ENCODE measurements at regions not wholly inside any gene's neighbourhood (a gene's known extent, or its start where the extent isn't known, plus 50 kb on each side); places are given as distances from the start of the nearest gene placed in this dataset.
A peak's percentile ranks its signal among the peaks of the same experiment; 100 is the strongest.
"Not testable (repeated sequence)": the region's sequence is repeated elsewhere in the genome, so short reads cannot be mapped to it uniquely, and the experiment has no call there.

DNA sequence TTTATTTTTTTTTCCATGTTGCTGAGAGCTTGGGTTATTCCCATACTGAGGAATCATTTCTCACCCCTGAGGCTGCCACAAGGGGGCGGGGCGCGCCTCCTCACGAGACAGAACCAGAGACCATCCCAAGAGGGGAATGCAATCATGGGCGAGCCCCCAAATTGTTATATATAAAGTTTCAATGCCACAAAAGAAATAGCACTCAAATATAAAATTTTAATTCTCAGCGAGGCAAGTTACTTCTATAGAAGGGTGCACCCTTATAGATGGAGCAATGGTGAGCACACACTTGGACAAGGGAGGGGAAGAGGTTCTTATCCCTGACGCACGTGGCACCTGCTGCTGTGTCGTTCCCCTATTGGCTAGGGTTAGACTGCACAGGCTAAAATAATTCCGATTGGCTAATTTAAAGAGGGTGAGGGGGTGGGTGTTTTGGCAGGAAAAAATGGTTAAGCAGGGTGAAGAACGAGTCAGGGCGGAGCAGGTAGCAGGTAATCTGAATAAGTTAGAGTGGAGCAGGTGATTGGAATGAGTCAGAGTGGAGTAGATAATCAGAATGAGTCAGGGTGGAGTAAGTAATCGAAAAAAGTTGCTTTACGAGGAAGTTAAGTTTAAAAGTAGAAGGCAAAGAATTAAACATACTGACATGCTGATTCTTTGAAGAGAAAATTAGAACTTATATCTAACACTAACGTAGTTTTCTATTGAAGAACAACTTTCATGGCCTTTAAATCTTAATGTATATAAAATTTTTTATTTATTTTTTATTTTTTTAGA, 177.5 kb downstream of the MTCL1 start:
- no peak for DNase-seq

DNA sequence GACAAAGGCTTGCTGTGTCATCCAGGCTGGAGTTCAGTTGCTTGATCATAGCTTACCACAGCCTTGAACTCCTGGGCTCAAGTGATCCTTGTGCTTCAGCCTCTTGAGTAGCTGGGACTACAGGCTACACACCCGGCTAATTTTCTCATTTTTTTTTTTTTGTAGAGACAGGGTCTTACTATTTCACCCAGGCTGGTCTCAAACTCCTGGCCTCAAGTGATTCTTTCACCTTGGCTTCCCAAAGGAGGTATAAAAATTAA, 178.0 kb downstream of the MTCL1 start:
- DNase-seq: no peak

DNA sequence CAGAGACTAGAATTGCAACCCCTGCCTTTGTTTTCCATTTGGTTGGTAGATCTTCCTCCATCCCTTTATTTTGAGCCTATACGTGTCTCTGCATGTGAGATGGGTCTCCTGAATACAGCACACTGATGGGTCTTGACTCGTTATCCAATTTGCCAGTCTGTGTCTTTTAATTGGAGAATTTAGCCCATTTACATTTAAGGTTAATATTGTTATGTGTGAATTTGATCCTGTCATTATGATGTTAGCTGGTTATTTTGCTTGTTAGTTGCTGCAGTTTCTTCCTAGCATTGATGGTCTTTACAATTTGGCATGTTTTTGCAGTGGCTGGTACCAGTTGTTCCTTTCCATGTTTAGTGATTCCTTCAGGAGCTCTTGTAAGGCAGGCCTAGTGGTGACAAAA, 182.5 kb downstream of the MTCL1 start:
- not testable (repeated sequence) for DNase-seq

DNA sequence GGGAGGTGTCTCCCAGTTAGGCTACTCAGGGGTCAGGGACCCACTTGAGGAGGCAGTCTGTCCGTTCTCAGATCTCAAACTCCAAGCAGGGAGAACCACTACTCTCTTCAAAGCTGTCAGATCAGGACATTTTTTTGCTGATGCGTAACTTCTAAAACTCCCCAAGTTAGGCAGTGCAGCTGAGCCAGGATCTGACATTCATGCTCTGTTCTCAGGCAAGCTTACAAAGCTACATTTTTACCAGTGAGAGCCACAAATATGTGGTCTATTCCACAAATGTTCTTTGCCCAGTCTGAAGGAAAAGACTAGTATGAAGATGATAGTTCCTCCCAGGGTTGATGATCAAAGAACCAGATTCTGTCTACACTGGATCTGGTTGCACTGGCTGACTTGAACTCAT, 184.1 kb downstream of the MTCL1 start:
- DNase-seq: no peak

DNA sequence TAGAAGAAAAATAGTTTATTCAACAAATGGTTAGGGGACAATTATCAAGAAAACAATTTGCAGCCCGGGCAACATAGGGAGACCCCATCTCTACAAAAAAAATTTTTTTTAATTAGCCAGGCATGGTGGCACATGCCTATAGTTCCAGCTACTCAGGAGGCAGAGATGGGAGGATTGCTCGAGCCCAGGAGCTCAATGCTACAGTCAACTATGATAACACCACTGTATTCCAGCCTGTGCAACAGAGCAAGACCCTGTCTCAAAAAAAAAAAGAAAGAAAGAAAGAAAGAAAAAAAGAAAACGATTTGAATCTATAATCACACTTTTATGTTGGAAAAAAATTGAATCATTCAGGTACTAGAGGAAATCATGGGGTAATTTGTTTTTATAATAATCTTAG, 185.1 kb downstream of the MTCL1 start:
- DNase-seq: not testable (repeated sequence)

DNA sequence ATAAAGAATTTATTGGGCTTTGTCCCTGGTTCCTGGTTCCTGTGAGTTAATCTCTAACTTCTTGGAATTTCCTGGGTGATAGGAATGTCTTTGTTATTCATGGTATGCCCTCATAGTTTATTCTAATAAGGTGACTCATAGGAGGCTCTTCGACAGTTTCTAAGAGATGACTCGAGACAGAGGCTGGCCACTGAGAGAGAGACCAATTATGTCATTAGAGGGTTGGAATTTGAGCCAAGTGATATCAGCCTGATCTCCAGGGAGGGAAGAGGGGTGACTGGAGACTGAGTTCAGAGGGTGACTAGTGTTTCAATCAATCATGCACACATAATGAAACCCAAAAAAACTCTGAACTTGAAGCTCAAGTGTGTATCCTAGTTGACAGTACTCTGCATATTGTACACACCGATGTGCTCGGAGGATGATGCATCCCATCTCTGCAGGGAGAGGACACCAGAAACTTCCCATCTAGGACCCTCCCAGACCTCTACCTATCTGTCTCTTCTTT, 185.7 kb downstream of the MTCL1 start:
- DNase-seq: peak in 1 of 3 experiments; percentile 45

DNA sequence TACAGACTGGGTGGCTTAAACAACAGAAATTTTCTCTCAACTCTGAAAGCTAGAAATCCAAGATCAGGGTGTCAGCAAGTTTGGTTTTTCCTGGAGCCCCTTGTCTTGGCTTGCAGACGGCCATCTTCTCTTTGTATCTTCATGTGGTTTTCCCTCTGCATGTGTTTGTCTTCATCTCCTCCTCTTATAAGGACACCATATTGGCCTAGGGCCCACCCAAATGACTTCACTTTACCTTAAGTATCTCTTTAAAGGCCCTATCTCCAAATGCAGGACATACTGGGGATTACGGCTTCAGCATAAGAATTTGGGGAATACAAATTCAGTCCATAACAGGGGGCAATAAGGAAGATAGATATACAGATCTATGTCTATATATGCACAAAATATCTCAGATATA, 187.9 kb downstream of the MTCL1 start:
- DNase-seq: no peak

DNA sequence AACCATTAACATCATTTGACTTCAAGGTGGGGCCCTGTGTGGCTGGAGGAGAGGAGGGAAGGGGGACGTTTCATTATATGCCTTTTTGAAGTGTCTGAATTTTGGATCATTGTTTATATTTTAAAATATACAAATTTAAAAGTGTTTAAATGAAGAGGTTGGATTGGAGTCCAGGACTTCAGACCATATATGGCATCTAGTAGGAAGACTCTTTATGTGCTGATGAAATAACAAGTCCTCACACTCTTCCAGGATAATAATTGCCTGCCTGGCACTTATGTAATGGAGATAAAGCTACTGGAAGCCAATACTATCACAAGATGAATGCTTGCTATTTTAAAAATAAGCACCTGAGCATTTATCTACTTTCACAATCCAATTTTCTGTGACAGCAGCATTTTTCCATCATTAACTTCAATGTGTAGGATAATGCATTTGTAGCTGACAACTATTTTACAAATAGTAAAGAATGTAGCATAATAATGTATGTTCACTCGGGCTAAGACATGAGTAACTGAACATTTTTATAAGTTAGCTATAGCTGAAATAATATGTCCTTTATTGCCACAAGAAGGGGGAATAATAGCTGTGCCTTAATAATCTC, 188.4 kb downstream of the MTCL1 start:
- DNase-seq: no peak

DNA sequence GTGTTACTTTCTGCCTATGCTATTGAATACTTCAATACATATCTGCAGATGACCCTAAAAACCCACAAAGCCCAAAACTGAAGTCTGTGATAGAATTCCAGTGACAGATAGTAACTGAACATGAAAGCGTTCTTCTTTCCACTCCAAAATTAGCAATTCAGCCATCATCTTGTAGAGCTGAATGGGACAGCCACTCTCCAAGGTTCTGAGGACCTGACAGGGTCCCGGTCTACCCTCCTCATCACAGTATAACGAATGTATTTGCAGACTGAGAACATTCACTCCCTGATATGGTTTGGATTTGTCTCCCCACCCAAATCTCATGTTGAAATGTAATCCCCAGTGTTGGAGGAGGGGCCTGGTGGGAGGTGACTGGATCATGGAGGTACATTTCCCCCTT, 189.5 kb downstream of the MTCL1 start:
- DNase-seq: no peak

DNA sequence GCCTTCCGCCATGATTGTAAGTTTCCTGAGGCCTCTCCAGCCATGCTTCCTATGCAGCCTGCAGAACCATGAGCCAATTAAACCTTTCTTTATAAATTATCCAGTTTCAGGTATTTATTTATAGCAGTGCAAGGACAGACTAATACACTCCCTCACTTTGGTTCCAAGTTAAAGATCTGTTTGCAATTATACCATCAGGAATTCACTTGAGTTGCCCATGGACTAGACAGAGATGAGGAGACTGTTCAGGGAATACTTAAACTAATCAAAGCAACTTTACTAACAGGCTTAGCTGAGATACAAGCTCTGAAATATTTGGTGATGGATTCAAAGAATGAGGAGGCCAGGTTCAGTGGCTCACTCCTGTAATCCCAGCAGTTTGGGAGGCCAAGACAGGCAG, 190.0 kb downstream of the MTCL1 start:
- DNase-seq: no peak

DNA sequence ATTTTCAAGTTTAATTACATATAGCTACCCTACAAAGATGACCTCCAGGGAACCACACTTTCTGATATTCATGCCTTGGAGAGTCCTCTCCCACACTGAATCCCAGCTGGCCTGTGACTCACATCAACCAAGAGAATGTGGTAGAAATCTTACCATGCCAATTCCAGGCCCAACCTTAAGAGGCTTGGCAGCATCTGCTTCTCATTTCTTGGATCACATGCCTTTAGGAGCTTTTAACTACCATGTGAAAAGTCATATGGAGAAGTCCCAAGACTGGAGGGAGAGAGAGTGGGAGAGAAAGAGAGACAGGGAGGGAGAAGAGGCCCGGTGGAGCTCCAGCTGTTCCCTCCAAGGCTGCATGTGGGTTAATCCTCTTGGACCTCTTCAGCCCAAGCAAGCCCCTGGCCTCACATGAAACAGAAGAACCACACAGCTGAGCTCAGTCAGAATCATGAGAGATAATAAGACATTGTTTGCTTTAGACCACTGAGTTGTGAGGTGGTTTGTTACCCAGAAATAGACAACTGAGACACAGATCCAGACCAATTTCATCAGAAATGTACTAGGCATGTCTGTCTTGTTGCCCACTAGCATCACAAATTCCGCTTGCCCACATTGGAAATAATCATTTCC, 190.7 kb downstream of the MTCL1 start:
- DNase-seq: no peak

DNA sequence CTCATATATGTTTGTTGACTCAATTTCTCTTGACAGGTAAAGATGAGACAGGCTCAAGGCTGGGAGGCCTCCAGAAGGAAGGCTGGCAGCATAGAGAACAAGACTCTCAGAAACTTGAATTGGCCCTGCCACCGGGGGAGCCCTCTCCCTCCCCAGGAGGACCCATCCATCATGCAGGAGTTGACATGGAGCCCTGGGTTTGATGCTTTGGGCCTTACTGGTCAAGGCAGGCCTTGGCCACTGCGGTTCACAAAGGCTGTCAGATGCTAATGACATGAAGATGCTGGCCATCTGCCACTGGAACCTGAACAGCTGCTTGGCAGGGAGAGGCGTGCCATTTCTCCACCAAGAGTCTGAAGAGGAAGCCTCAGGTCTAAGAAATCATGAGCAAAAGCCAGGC, 193.6 kb downstream of the MTCL1 start:
- no peak for DNase-seq

DNA sequence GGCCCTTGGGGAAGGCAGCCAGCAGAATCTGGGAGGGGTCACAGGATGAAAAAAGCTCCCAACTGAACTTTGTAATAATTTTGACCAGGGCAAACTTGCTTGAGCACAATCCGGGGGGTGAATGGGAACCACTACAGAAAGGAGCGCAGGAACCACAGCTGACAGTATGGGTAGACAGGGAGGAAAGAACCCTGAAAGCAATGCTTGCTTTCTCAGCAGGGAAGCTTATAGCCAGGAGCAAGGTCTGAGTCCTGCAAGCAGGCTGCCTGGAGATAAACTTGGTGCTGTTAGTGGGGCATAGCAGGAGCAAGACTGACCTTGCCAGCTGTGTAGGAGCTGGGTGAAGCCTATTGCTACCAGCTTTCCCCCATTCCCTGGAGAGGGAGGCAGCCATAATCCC, 195.2 kb downstream of the MTCL1 start:
- no peak for DNase-seq

DNA sequence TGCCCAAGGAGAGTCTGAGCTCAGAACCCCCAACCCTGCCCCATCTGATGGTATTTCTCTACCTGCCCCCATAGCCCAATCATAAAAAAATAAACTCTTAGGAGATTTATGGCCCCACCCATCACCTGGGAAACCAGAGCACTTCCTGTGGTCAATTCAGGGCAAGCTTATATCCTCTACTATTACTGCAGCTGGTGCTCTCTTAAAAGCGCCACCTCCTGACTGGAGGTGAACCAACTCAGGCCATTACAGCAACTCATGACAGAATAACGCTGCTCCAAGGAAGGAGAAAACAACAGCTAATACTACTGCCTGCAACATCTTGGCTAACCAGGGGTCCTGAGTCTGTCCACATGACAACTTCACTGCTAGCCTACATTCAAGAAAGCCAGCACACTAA, 195.7 kb downstream of the MTCL1 start:
- DNase-seq: no peak

DNA sequence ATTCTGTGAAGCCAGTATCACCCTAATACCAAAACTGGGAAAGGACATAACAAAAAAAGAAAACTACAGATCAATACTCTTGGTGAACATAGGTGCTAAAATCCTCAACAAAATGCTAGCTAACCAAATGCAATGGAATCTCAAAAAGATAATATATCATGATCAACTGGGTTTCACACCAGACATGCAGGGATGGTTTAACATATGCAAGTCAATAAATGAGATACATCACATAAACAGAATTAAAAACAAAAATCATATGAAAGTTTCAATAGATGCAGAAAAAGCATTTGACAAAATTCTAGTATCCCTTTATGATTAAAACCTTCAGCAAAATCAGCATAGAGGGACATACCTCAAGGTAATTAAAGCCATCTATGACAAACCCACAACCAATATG, 198.2 kb upstream of the NDUFV2 start:
- no peak for DNase-seq

DNA sequence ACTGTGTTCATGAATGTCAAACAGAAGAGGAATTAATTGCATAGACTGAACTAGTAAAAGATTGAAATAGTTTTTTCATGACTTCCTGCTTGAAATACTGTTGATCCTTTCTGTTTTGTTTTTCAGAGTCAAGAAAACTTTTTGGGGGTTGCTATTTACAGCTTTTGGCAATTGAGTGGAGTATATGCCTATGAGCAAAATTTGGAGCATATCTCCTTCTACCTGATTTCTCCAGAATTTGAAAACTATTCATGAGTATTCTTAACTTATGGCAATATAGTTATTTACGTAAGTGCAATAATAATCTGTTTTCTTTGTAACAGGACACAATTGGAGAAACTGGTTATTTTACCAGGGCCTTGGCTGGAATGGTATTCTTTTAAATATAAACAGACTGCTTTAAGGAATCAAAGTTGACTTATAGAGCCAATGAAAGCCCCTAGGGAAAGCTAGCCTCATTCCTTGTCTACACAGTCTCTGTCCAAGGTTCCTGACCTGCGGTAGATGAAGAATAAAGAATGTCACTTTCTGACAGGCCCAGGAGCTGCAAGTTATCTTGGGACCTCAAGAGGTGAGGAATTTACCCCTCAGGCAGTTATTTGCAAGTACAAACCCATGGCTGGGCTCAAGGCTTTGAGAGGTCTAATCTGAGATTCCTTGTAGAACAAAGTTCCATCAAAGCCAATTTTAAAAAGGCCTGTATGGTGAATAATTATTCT, 193.5 kb upstream of the NDUFV2 start:
- DNase-seq: no peak

DNA sequence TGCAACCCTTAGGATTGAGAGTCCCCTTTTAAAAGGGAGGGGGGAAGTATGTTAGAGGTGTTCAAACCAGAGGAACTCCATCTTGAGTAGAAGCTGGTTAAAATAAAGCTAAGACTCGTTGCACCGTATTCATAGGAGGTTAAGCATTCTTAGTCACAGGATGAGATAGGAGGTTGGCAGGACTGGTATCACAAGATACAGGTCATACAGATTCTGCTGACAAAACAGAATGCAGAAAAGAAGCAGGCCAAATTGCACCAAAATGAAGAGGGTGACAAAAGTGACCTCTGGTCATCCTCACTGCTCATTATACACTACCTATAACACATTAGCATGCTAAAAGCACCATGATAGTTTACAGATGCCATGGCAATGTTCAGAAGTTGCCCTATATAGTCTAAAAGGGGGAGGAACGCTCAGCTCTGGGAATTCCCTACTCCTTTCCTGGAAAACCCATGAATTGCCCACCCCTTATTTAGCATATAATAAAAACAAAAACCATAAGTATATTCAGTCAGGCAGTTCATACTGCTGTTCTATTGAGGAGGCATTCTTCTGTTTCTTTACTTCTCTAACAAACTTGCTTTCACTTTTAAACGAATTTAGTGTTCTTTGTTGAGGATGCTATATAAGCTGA, 192.2 kb upstream of the NDUFV2 start:
- DNase-seq: no peak

DNA sequence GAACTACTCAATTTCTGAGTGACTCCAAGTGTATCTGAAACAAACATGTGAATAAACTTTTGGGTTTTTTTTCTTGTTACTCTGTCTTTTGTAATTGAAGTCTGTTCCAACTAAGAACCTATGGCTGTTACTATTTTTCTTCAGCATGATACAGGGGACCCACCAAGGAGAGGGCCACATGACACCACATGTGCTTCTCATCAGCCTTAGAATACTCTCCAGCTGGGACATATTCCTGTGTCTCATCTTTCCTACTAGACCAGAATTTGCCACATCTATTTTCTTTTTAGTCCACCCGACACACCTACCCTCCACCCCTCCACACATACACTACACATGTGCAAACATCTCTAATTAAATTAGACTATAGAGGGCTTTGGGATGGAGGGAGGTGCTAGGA, 191.7 kb upstream of the NDUFV2 start:
- DNase-seq: no peak

DNA sequence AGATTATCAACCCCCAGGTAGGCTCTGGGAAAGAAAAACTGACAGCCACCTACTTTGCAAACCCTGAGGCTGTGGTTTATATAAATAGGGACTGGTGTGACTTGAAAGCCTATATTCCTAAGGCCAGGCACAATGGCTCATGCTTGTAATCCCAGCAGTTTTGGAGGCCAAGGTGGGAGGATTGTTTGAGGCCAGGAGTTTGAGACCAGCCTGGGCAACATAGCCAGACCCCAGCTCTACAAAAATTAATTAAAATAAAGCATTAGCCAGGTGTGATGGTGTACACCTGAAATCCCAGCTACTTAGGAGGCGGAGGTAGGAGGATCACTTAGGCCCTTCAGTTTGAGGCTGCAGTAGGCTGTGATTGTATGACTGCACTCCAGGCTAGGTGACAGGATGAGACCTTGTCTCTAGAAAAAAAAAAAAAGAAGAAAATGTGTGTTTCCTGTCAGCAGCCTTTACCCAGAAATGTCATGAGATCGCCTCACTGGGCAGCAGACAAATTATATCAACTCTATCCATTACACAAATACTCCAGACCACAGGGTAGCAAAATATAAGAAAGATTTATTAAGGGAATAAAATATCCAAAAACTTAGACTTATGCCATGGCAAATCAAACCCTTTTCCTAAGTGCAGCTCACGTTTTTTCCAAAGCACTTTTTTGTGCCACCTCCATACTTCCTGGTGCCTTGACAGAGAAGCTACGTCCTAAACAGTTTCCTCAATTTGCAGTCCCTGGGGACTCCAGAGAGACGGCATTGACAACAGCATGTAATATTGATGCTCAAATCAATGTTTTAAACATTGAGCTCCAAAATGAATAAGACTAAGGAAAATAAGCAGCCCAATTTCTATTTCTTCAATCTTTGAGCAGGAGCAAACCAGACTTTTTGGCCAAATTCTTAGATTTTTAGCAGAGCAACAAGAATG, 190.8 kb upstream of the NDUFV2 start:
- DNase-seq: peak in 1 of 3 experiments; percentile 63

DNA sequence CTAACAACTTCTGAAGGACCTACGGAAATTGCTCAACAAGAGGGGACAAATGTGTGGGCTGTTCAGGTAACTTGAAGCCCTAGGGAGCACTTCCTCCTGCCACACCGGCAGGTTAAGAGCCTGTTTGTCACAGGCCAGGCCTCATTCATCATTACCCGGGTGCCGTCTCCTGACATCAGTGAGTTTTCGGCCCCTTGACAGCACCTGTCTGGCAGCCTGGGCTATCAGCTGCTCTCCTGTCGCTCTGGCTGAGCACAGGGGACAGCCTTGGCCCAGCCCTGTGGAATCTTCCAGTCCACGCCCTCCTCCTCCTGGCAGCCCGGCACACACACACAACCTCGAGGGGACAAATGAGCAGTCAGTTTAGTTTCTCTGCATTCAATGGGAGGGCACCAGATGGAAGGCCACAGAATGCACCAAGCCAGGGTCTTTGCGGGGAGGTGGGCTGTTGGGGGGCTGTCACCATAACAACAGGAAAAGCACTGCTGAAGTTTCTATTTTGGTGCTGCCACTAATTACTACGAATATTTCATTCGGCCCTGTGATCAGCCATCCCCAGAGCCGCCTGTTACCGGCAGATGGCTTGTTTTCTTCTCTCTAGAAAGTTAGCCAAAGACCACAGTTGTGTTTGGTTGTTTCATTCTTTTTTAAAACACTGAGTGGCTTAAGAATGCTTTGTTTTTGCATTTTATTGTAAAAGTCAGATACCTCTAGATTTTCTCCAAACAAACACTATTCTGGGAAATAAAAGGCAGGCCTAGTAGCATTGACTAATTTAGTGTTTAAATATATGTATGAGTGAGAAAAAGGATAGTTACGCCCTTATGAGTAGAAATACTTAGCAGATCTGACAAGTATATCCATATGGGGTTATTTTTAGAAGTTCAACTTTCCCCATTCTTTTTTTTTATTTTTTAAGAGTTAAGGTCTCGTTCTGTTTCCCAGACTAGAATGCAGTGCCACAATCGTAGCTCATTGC, 189.9 kb upstream of the NDUFV2 start:
- DNase-seq: peak in 2 of 3 experiments; percentile 58 to 90
